ENCODE measurements at regions not wholly inside any gene's neighbourhood (a gene's known extent, or its start where the extent isn't known, plus 50 kb on each side); places are given as distances from the start of the nearest gene placed in this dataset.

DNA sequence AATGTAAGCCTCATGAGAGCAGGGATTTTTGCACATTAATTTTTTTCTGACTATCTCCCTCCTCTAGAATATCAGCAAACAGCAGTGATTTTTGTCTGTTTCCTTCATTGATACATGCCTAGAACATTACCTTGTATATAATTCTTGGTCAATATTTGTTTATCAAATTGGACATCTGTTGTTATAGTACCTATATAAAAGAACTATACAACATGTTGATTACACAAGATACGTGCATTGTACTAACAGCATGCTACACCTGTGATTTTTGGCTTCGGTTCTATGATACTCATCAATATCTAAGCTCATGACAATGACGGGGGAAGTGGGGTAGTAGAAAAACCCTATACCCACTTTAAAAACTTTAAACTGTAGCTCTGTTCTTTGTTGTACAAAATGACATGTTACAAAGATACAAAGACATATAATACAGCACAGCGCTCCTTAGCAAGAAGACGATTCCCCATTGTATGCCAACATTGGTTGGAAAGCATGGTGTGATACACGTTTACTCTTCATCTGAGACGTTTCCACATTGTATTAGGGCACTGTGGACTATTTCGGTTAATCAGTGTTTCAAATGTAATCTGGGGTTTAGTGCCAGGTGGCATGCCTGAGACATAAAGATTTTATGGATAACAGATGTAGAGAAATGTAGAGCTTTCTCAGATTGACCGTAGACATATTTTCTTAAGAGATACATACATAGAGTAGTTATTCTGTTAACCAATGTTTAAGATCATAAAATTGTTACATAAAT, 70.5 kb upstream of the FOXP2 start:
- TF ChIP-seq SIN3A (IDR thresholded peaks at IDR 0.05; ENCODE audit: low read depth), result no peak
- ChIA-PET CTCF (no interaction called here), POLR2A (no interaction called here), RAD21 (ENCODE audit: low non-redundant PET in 1 of 2, low total read pairs in 2 of 2, uncharacterized antibody in 2 of 2, unreplicated experiment in 2 of 2) (no interaction called here)
- H3K9me3 ChIP-seq (ENCODE audit: control insufficient read depth in 1 of 2, insufficient read depth in 1 of 2, low read depth in 1 of 2, low read length in 2 of 2), result no peaks in the 10 kb centered on the region
- no peak overlapping the region for H3K9ac ChIP-seq (ENCODE audit: low read length)
- DNase-seq (ENCODE audit: low read depth, low spot score) (no peak), ATAC-seq (no peak)
- no peaks in the 10 kb centered on the region for H3K9me2 ChIP-seq (ENCODE audit: insufficient read depth)
- no peaks in the 10 kb centered on the region for H3K4me1 ChIP-seq (ENCODE audit: control insufficient read depth in 1 of 2, insufficient read depth in 2 of 2, low read length in 2 of 2)
- intact Hi-C loops (cut with micrococcal nuclease), result no loop called here
- no TSS peak for BruUV-seq (replicated peaks)
- no peak overlapping the region for H2AFZ ChIP-seq (ENCODE audit: low read depth, low read length, poor library complexity, severe bottlenecking)
- H3K36me3 ChIP-seq (ENCODE audit: control insufficient read depth in 1 of 2, insufficient read depth in 2 of 2, low read length in 2 of 2), result no peaks in the 10 kb centered on the region
- no peak overlapping the region for H3K4me3 ChIP-seq (replicated peaks in 1 of 2; ENCODE audit: low read depth in 1 of 2, low read length in 2 of 2)
- no peaks in the 10 kb centered on the region for H3K79me2 ChIP-seq (ENCODE audit: insufficient read depth, low read length)
- no peaks in the 10 kb centered on the region for H3K27me3 ChIP-seq (ENCODE audit: insufficient read depth, low read length)
- H3K27ac ChIP-seq (ENCODE audit: low read depth, low read length), result no peak overlapping the region
- H4K20me1 ChIP-seq (ENCODE audit: insufficient read depth), result no peaks in the 10 kb centered on the region
- H3K4me2 ChIP-seq (ENCODE audit: low read length), result no peak overlapping the region

GRCh38 chr7:114342431-114343179, 72.0 kb upstream of the FOXP2 start:
- no peak overlapping the region for H3K4me3 ChIP-seq (replicated peaks in 1 of 2; ENCODE audit: low read depth in 1 of 2, low read length in 2 of 2)
- no peaks in the 10 kb centered on the region for H3K79me2 ChIP-seq (ENCODE audit: insufficient read depth, low read length)
- H3K9me3 ChIP-seq (ENCODE audit: control insufficient read depth in 1 of 2, insufficient read depth in 1 of 2, low read depth in 1 of 2, low read length in 2 of 2), result no peaks in the 10 kb centered on the region
- DNase-seq (ENCODE audit: low read depth, low spot score) (no peak), ATAC-seq (no peak)
- H3K4me2 ChIP-seq (ENCODE audit: low read length), result no peak overlapping the region
- no peaks in the 10 kb centered on the region for H3K9me2 ChIP-seq (ENCODE audit: insufficient read depth)
- CTCF ChIA-PET, result no interaction called here
- H3K27me3 ChIP-seq (ENCODE audit: insufficient read depth, low read length), result no peaks in the 10 kb centered on the region
- BruUV-seq (replicated peaks), result no TSS peak
- H2AFZ ChIP-seq (ENCODE audit: low read depth, low read length, poor library complexity, severe bottlenecking), result no peak overlapping the region
- no peak overlapping the region for H3K27ac ChIP-seq (ENCODE audit: low read depth, low read length)
- no peak overlapping the region for H3K9ac ChIP-seq (ENCODE audit: low read length)
- H4K20me1 ChIP-seq (ENCODE audit: insufficient read depth), result no peaks in the 10 kb centered on the region
- TF ChIP-seq MAX (IDR thresholded peaks at IDR 0.05) (no peak), JUND (IDR thresholded peaks at IDR 0.05) (no peak), CEBPB (IDR thresholded peaks at IDR 0.05; ENCODE audit: low read depth) (no peak), POLR2A (IDR thresholded peaks at IDR 0.05; ENCODE audit: borderline replicate concordance, extremely low read depth, insufficient read depth, insufficient read length) (no peak), SIN3A (IDR thresholded peaks at IDR 0.05; ENCODE audit: low read depth) (no peak), TCF7L2 (IDR thresholded peaks at IDR 0.05; ENCODE audit: borderline replicate concordance, extremely low read depth, insufficient read depth, insufficient read length) (no peak), ELF1 (IDR thresholded peaks at IDR 0.05; ENCODE audit: borderline replicate concordance, low read depth) (no peak)
- TF ChIP-seq, protein P1, sequence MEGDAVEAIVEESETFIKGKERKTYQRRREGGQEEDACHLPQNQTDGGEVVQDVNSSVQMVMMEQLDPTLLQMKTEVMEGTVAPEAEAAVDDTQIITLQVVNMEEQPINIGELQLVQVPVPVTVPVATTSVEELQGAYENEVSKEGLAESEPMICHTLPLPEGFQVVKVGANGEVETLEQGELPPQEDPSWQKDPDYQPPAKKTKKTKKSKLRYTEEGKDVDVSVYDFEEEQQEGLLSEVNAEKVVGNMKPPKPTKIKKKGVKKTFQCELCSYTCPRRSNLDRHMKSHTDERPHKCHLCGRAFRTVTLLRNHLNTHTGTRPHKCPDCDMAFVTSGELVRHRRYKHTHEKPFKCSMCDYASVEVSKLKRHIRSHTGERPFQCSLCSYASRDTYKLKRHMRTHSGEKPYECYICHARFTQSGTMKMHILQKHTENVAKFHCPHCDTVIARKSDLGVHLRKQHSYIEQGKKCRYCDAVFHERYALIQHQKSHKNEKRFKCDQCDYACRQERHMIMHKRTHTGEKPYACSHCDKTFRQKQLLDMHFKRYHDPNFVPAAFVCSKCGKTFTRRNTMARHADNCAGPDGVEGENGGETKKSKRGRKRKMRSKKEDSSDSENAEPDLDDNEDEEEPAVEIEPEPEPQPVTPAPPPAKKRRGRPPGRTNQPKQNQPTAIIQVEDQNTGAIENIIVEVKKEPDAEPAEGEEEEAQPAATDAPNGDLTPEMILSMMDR (IDR thresholded peaks at IDR 0.05 in 2 of 3, conservative IDR thresholded peaks at IDR 0.05 in 1 of 3; ENCODE audit: borderline replicate concordance in 1 of 3, insufficient read depth in 1 of 3, low read depth in 2 of 3, low read length in 2 of 3), result no peak
- TF ChIP-seq, protein P2, sequence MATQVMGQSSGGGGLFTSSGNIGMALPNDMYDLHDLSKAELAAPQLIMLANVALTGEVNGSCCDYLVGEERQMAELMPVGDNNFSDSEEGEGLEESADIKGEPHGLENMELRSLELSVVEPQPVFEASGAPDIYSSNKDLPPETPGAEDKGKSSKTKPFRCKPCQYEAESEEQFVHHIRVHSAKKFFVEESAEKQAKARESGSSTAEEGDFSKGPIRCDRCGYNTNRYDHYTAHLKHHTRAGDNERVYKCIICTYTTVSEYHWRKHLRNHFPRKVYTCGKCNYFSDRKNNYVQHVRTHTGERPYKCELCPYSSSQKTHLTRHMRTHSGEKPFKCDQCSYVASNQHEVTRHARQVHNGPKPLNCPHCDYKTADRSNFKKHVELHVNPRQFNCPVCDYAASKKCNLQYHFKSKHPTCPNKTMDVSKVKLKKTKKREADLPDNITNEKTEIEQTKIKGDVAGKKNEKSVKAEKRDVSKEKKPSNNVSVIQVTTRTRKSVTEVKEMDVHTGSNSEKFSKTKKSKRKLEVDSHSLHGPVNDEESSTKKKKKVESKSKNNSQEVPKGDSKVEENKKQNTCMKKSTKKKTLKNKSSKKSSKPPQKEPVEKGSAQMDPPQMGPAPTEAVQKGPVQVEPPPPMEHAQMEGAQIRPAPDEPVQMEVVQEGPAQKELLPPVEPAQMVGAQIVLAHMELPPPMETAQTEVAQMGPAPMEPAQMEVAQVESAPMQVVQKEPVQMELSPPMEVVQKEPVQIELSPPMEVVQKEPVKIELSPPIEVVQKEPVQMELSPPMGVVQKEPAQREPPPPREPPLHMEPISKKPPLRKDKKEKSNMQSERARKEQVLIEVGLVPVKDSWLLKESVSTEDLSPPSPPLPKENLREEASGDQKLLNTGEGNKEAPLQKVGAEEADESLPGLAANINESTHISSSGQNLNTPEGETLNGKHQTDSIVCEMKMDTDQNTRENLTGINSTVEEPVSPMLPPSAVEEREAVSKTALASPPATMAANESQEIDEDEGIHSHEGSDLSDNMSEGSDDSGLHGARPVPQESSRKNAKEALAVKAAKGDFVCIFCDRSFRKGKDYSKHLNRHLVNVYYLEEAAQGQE (IDR thresholded peaks at IDR 0.05; ENCODE audit: low read depth), result no peak
- H3K4me1 ChIP-seq (ENCODE audit: control insufficient read depth in 1 of 2, insufficient read depth in 2 of 2, low read length in 2 of 2), result no peaks in the 10 kb centered on the region
- intact Hi-C loops (cut with micrococcal nuclease), result no loop called here
- no peaks in the 10 kb centered on the region for H3K36me3 ChIP-seq (ENCODE audit: control insufficient read depth in 1 of 2, insufficient read depth in 2 of 2, low read length in 2 of 2)
- RAD21 ChIA-PET (ENCODE audit: low non-redundant PET in 1 of 2, low total read pairs in 2 of 2, uncharacterized antibody in 2 of 2, unreplicated experiment in 2 of 2), result no interaction called here
- POLR2A ChIA-PET, result no interaction called here

All from HCT116 (cell line).